ENCODE measurements at regions not wholly inside any gene's neighbourhood (a gene's known extent, or its start where the extent isn't known, plus 50 kb on each side); places are given as distances from the start of the nearest gene placed in this dataset.

- H3K27ac ChIP-seq (ENCODE audit: insufficient read depth, low read length) = no peak overlapping the region
- H3K9ac ChIP-seq (ENCODE audit: insufficient read depth, low read length) = no peak overlapping the region
- H3K27me3 ChIP-seq (ENCODE audit: control insufficient read depth, insufficient read depth, low read length) = no peaks in the 10 kb centered on the region
- H3K9me3 ChIP-seq (ENCODE audit: control insufficient read depth, insufficient read depth, low read depth, low read length) = no peaks in the 10 kb centered on the region
- no peak overlapping the region for H3K4me2 ChIP-seq (ENCODE audit: extremely low read depth, insufficient read depth, low read length)
- TF ChIP-seq EZH2 (IDR thresholded peaks at IDR 0.05; ENCODE audit: low read length, missing control alignments) = no peak
- TF ChIP-seq CTCF (conservative IDR thresholded peaks at IDR 0.05 in 1 of 2, IDR thresholded peaks at IDR 0.05 in 1 of 2; ENCODE audit: low read depth in 1 of 2, low read length in 2 of 2) = no peak
- H4K20me1 ChIP-seq (ENCODE audit: control insufficient read depth, extremely low read depth, insufficient read depth, low read length) = no peaks in the 10 kb centered on the region
- H2AFZ ChIP-seq (ENCODE audit: low read length) = no peak overlapping the region
- no peaks in the 10 kb centered on the region for H3K36me3 ChIP-seq (ENCODE audit: control insufficient read depth, insufficient read depth, low read length)
- peaks cover 4% of the 10 kb centered on the region for H3K4me1 ChIP-seq (ENCODE audit: control insufficient read depth, extremely low read depth, insufficient read depth, low read length)
- H3K4me3 ChIP-seq (replicated peaks in 1 of 4; ENCODE audit: control extremely low read depth in 1 of 4, insufficient read depth in 1 of 4, low read depth in 3 of 4, low read length in 4 of 4) = no peak overlapping the region
- DNase-seq (ENCODE audit: low read depth in 2 of 2) = no peak
- H3K79me2 ChIP-seq (ENCODE audit: control insufficient read depth, insufficient read depth, low read length) = no peaks in the 10 kb centered on the region
Observed at GRCh38 chr9:22232971-22233370, 213.7 kb upstream of the DMRTA1 start.

- DNase-seq (ENCODE audit: low read depth in 2 of 2) = peak; percentile 79 to 97
- Histone ChIP-seq H3K79me2 (ENCODE audit: control insufficient read depth, insufficient read depth, low read length) (no peaks in the 10 kb centered on the region), H3K9ac (ENCODE audit: insufficient read depth, low read length) (no peak overlapping the region), H3K9me3 (ENCODE audit: control insufficient read depth, insufficient read depth, low read depth, low read length) (no peaks in the 10 kb centered on the region), H4K20me1 (ENCODE audit: control insufficient read depth, extremely low read depth, insufficient read depth, low read length) (no peaks in the 10 kb centered on the region), H2AFZ (ENCODE audit: low read length) (no peak overlapping the region), H3K4me3 (replicated peaks in 1 of 4; ENCODE audit: control extremely low read depth in 1 of 4, insufficient read depth in 1 of 4, low read depth in 3 of 4, low read length in 4 of 4) (no peak overlapping the region), H3K27me3 (ENCODE audit: control insufficient read depth, insufficient read depth, low read length) (no peaks in the 10 kb centered on the region), H3K4me2 (ENCODE audit: extremely low read depth, insufficient read depth, low read length) (peak overlapping the region; percentile 51), H3K4me1 (ENCODE audit: control insufficient read depth, extremely low read depth, insufficient read depth, low read length) (peaks cover 12% of the 10 kb centered on the region), H3K36me3 (ENCODE audit: control insufficient read depth, insufficient read depth, low read length) (no peaks in the 10 kb centered on the region), H3K27ac (ENCODE audit: insufficient read depth, low read length) (peak overlapping the region; percentile 6)
- TF ChIP-seq CTCF (conservative IDR thresholded peaks at IDR 0.05 in 1 of 2, IDR thresholded peaks at IDR 0.05 in 1 of 2; ENCODE audit: low read depth in 1 of 2, low read length in 2 of 2) (no peak), EZH2 (IDR thresholded peaks at IDR 0.05; ENCODE audit: low read length, missing control alignments) (no peak)
Observed at GRCh38 chr9:22237497-22238363, 208.9 kb upstream of the DMRTA1 start.

GRCh38 chr9:22238809-22239684, 207.6 kb upstream of the DMRTA1 start:
- Histone ChIP-seq H3K4me3 (replicated peaks in 1 of 4; ENCODE audit: control extremely low read depth in 1 of 4, insufficient read depth in 1 of 4, low read depth in 3 of 4, low read length in 4 of 4) (no peak overlapping the region), H3K79me2 (ENCODE audit: control insufficient read depth, insufficient read depth, low read length) (no peaks in the 10 kb centered on the region), H3K27ac (ENCODE audit: insufficient read depth, low read length) (no peak overlapping the region), H4K20me1 (ENCODE audit: control insufficient read depth, extremely low read depth, insufficient read depth, low read length) (no peaks in the 10 kb centered on the region), H2AFZ (ENCODE audit: low read length) (peak overlapping the region; percentile 22), H3K4me1 (ENCODE audit: control insufficient read depth, extremely low read depth, insufficient read depth, low read length) (peaks cover 12% of the 10 kb centered on the region), H3K27me3 (ENCODE audit: control insufficient read depth, insufficient read depth, low read length) (no peaks in the 10 kb centered on the region), H3K4me2 (ENCODE audit: extremely low read depth, insufficient read depth, low read length) (peak overlapping the region; percentile 51), H3K9ac (ENCODE audit: insufficient read depth, low read length) (no peak overlapping the region), H3K9me3 (ENCODE audit: control insufficient read depth, insufficient read depth, low read depth, low read length) (no peaks in the 10 kb centered on the region), H3K36me3 (ENCODE audit: control insufficient read depth, insufficient read depth, low read length) (no peaks in the 10 kb centered on the region)
- TF ChIP-seq CTCF (conservative IDR thresholded peaks at IDR 0.05 in 1 of 2, IDR thresholded peaks at IDR 0.05 in 1 of 2; ENCODE audit: low read depth in 1 of 2, low read length in 2 of 2) (peak; percentile 58 to 61), EZH2 (IDR thresholded peaks at IDR 0.05; ENCODE audit: low read length, missing control alignments) (no peak)
- DNase-seq (ENCODE audit: low read depth in 2 of 2) = peak; percentile 71 to 74

All from fibroblast of lung (primary cell).